GM11168 (cell line): ENCODE measurements at regions not wholly inside any gene's neighbourhood (a gene's known extent, or its start where the extent isn't known, plus 50 kb on each side); places are given as distances from the start of the nearest gene placed in this dataset.

Experiments used
- in situ Hi-C: fragments of 300-500 bp; cut with MboI; formaldehyde crosslinking; loops from one replicate; pipeline ENCODE4 v1.12.0; 2022; ENCODE audit warnings: low sequenced_read_pairs; ENCODE audit not compliant: unreplicated experiment

GRCh38 chr9:108569624-108570023 lies 286.2 kb downstream of the ACTL7B start:
- in situ Hi-C loops: loop anchor here (25.0 kb wide), 1 partner anchor 1107 kb away; no protein-coding TSS in a partner anchor

DNA sequence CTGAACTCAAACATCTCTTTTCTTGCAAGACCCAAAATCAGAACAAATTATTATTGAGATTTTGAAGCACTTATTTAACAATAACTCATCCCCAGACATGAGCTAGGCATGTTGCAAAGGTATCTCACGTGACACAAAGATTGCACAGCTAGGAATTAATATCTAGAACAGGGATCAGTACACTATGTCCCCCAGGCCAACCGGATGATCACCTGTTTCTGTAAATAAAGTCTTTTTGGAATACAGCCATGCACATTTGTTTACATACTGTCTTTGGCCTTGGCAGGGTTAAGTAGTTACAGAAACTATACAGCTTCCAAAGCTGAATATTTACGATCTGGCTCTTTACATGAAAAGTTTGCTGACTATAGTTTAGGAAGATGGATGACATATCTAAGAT lies 287.7 kb downstream of the ACTL7B start:
- in situ Hi-C loops: loop anchor here (25.0 kb wide), 1 partner anchor 1106 kb away; no protein-coding TSS in a partner anchor

DNA sequence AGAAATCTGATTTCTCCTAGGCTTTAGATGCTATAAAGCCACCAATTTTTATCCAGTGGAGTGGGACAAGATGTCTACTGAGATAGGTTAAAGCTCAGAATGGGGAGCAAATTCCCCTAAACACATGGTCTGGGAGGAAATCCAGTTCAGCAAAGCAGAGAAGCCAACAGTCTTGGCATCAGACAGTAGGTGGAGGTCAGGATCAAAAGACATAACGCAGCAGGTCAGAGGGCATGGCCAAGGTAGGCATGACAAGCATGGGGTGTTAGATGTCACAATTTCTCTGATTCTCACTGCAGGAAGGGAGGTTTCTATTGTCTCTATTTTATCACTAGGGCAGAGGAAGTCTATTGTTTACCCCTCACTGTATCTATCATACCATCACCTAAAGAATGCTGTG lies 288.2 kb downstream of the ACTL7B start:
- in situ Hi-C loops: loop anchor here (25.0 kb wide), 1 partner anchor 1105 kb away; no protein-coding TSS in a partner anchor

GRCh38 chr9:108565651-108566378 lies 290.0 kb downstream of the ACTL7B start:
- in situ Hi-C loops: loop anchor here (25.0 kb wide), 1 partner anchor 1104 kb away; no protein-coding TSS in a partner anchor

DNA sequence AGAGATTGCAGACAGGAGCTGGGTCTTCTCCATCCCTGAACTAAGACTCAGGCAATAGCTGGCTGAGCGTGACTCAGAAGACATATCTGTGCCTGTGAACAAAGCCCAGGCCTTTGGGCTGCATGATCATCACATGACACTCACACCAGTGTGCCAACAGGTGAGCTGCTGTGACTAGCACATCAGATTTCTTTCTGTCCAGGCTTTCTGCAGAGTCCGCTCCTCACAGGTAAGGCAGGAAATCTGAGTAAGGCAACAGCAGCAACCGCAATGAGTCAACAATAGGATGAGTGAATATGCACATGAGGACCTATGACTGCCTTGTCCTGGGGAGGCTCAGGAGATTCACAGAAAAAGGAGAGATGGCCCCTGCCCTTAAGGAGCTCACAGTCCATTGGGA lies 293.6 kb downstream of the ACTL7B start:
- in situ Hi-C loops: loop anchor here (25.0 kb wide), 1 partner anchor 1100 kb away; no protein-coding TSS in a partner anchor

DNA sequence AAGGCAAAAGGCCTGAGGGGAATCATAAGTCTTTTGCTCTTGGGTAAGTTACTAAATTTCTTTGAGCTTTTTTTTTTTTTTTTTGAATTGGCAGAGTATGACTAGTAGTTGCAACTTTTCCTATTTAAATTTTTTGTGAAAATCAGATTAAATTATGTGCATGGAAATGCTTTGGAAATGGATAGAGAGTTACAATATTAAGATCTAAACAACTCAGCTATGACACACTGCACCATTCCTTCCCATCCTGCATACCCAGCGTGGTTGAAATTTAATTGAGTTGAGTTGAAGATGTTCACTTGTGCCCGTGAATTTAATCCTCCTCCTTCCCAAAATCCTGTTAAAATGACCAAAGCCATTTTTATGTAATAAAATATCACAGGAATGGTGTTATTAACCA lies 296.4 kb downstream of the ACTL7B start:
- in situ Hi-C loops: loop anchor here (25.0 kb wide), 1 partner anchor 1097 kb away; no protein-coding TSS in a partner anchor

GRCh38 chr9:108554831-108555230 lies 301.0 kb downstream of the ACTL7B start:
- in situ Hi-C loops: loop anchor here (25.0 kb wide), 1 partner anchor 1093 kb away; no protein-coding TSS in a partner anchor

DNA sequence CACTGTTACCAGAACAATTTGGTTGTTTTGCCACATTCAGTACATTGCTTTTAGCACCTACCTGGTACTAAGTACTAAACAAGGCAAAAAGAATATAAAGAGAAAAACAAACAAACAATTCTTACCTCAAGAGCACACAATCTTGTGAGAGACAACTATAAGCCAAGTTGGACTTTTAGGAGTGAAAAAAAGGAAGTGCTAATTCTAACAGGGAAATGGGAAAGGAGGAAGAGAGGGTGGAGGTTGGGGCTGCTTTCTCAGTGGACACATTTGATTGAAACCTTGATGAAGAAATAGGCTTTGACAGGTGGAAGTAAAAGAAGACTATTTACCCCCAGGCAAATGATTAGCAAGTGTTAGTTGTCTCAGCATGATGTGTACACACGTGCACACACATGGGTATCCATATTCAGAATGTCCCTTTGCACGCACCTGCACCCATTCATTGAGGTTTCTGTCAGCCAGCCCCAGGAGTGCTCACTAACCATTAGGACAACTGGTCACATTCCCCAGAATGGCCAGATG lies 302.6 kb downstream of the ACTL7B start:
- in situ Hi-C loops: loop anchor here (25.0 kb wide), 1 partner anchor 1091 kb away; no protein-coding TSS in a partner anchor

DNA sequence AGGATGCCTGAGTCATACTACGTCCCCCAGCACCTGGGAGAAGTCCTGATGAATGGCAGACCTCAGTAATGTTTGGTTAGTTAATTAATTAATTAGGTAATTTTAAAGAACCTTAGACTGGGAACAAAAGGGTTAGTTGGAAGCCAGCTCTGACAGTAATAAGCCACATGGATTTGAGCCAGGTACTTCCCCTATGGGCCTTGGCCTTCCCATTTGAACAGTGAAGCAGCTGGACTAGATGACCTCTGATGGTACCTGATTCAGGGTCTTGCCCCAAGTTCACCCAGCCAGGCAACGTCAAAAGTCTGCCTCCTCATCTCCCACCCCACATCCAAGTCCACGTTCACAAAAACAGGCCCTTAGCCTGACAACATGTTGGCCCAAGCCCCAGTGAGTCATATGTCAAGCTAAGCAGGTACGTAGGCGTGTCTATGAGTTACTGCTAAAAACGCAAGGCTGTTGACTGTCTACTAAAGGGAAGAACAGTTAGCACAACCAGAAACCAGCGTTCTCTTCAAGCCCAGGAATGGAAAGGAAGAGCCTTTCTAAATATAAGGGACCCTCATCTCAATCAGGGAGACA lies 303.2 kb downstream of the ACTL7B start:
- in situ Hi-C loops: loop anchor here (25.0 kb wide), 1 partner anchor 1090 kb away; no protein-coding TSS in a partner anchor

- in situ Hi-C loops: loop anchor here (25.0 kb wide), 1 partner anchor 1089 kb away; no protein-coding TSS in a partner anchor
Observed at GRCh38 chr9:108551030-108551841, 304.6 kb downstream of the ACTL7B start.

DNA sequence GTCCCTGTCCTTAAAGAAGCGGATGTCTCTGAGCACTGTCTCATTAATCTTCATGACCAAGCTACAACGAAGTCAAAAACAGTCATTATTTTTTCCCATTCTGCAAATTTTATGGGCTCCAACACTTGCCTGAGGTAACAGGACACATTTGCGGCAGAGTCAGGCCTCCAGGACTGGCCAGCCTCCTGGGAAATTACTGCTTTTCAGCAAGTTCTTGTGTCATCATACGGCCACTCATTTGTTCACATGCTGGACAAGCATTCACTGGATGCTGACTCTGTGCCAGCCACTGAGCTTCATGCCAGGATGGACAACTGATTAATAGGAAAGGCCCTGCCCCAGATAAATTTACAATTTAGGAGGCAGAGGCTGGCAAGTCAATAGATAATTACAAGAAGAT lies 305.7 kb downstream of the ACTL7B start:
- in situ Hi-C loops: loop anchor here (25.0 kb wide), 1 partner anchor 1088 kb away; no protein-coding TSS in a partner anchor

- in situ Hi-C loops: no loop called here
Observed at GRCh38 chr9:108549184-108549583, 306.6 kb downstream of the ACTL7B start.

DNA sequence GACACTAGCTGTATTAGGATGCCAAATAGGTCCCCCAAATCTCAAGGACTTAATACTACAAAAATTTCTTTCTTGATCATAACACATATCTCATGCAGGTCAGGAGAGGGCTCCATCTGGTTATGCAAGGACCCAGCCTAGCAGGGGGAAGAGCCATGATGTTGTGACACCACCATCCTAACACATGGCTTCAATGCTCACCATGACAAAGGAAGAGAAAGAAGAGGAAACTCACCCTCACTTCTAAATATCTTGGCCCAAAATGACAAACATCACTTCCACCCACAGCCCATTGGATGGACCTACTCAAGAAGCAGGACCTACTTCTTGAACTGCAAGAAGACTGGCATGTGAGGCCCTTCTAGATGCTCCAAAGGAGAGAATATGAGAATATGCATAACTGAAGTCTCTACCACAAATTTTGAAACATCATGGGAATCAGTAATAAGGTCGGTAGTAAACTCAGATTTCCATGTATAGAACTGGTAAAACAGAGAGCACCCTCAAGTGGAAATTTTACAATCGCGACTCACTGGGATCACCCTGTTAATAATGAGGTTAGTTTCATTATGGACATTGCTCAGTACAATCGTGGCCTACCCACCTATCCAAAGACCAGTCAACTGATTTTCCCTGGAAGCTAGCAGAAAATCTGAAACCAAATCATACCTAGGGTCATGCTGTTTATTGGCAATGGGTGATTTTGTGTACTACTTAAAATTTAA lies 308.2 kb downstream of the ACTL7B start:
- in situ Hi-C loops: no loop called here

- in situ Hi-C loops: no loop called here
Observed at GRCh38 chr9:108546215-108546614, 309.6 kb downstream of the ACTL7B start.

- in situ Hi-C loops: no loop called here
Observed at GRCh38 chr9:108545436-108545835, 310.4 kb downstream of the ACTL7B start.

DNA sequence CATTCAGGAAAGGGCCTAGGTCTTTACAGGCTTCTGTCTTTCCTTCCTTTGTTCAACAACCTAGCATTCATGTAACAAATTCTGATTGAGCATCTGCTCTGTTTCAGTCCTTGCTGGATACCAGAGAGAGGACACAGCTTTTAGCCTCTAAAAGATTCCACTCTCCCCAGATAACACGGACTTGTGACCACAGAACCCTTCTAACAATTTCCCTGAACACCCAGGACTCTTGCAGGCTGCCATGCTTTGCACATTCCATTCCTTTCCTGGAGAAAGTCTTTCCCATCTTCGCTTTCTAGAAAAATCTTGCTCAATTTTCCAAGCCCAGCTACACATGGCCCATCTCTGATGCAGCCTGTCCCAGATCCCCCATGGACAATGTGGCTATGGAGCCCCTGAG lies 310.9 kb downstream of the ACTL7B start:
- in situ Hi-C loops: no loop called here

DNA sequence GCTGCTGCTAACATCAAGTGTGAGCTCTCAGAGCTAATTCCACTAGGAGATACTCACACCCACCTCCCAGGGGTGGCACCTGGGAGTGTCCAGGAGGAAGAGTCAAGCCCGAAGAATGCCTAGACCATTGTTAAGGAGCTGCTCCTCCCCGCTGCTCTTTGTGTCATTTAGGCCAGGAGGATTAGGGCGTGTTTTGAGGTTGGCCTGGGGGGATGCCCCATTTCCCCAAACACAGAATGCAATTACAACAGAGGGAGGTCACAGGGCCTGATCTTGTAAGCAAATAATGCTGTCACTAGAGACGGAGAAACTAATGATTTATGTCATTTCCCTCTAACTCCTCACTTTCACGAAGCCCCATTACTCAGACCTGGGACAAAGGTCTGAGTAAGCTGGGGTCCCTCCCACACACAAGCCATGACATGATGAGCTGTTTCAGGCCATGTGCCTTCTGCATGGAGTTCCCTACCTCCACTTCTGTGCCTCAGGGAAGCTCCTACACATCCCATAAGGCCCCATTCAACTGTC lies 312.5 kb downstream of the ACTL7B start:
- in situ Hi-C loops: no loop called here

GRCh38 chr9:108537756-108538155 lies 318.0 kb downstream of the ACTL7B start:
- in situ Hi-C loops: no loop called here
